HEK293 (cell line): ENCODE measurements at regions not wholly inside any gene's neighbourhood (a gene's known extent, or its start where the extent isn't known, plus 50 kb on each side); places are given as distances from the start of the nearest gene placed in this dataset.

Source experiments
- CTCF ChIA-PET: fragments of 350-600 bp; formaldehyde crosslinking; extraction: SDS; loops from one replicate; lab custom pipeline; 2021; ENCODE audit warnings: antibody characterized with exemption; lab: Yijun Ruan, JAX
- POLR2A ChIA-PET: fragments of 300-600 bp; formaldehyde crosslinking; extraction: SDS; loops from one replicate; lab custom pipeline; 2020; ENCODE audit warnings: antibody characterized with exemption, inconsistent platforms; lab: Yijun Ruan, JAX
- H3K27ac ChIP-seq: fragments of 200-500 bp; sonication (Bioruptor generic); 2 replicates; pipeline ENCODE4 v1.5.1; 2014; ENCODE audit warnings: low read depth, low read length, control low read depth, inconsistent platforms; ENCODE audit errors: extremely low read depth
- H3K36me3 ChIP-seq, 2 experiments: fragments of 200-500 bp in 1 of 2; sonication (Bioruptor generic) in 1 of 2; 1 replicate in 1 of 2; 2 replicates in 1 of 2; pipeline ENCODE4 v1.5.1; 2014 to 2017; ENCODE audit warnings: inconsistent platforms in 2 of 2, low read length in 2 of 2; ENCODE audit not compliant: control insufficient read depth in 2 of 2, insufficient read depth in 1 of 2
- H3K4me1 ChIP-seq: fragments of 200-500 bp; sonication (Bioruptor generic); 2 replicates; pipeline ENCODE4 v1.5.1; 2014; ENCODE audit warnings: mild to moderate bottlenecking, low read length, inconsistent platforms; ENCODE audit not compliant: control insufficient read depth, insufficient read depth
- H3K4me3 ChIP-seq: 2 replicates; pipeline ENCODE4 v1.5.1; 2011; ENCODE audit warnings: low read depth, mild to moderate bottlenecking, control low read depth, low read length, moderate library complexity
- H3K9me3 ChIP-seq: fragments of 200-500 bp; sonication (Bioruptor generic); 2 replicates; pipeline ENCODE4 v1.5.1; 2014; ENCODE audit warnings: low read depth, low read length, inconsistent platforms; ENCODE audit not compliant: control insufficient read depth, insufficient read depth
- GLIS2 ChIP-seq: fragments of 450-650 bp; formaldehyde crosslinking; IDR thresholded peaks from 2 replicates; pipeline ENCODE4 v1.5.1; 2016; ENCODE audit warnings: missing biosample characterization, missing genetic modification characterization
- RBAK ChIP-seq: fragments of 450-650 bp; formaldehyde crosslinking; IDR thresholded peaks from 2 replicates; pipeline ENCODE4 v1.5.1; 2016; ENCODE audit warnings: missing biosample characterization, missing genetic modification characterization
- SETDB1 ChIP-seq: IDR thresholded peaks from one replicate; pipeline ENCODE4 v1.6.1; 2017; ENCODE audit warnings: mild to moderate bottlenecking, low read length, moderate library complexity, mixed read lengths; ENCODE audit not compliant: insufficient read length
- ZIC2 ChIP-seq: fragments of 450-650 bp; formaldehyde crosslinking; IDR thresholded peaks from 2 replicates; pipeline ENCODE4 v1.5.1; 2016; ENCODE audit warnings: missing biosample characterization, missing genetic modification characterization
- ZNF132 ChIP-seq: fragments of 450-650 bp; formaldehyde crosslinking; IDR thresholded peaks from 2 replicates; pipeline ENCODE4 v1.5.1; 2017; ENCODE audit warnings: missing biosample characterization, missing genetic modification characterization, borderline replicate concordance
- ZNF146 ChIP-seq: fragments of 450-650 bp; formaldehyde crosslinking; IDR thresholded peaks from 2 replicates; pipeline ENCODE4 v1.5.1; 2016; ENCODE audit warnings: missing biosample characterization, missing genetic modification characterization
- ZNF214 ChIP-seq: fragments of 450-650 bp; formaldehyde crosslinking; IDR thresholded peaks from 2 replicates; pipeline ENCODE4 v1.5.1; 2017; ENCODE audit warnings: missing biosample characterization, mild to moderate bottlenecking, missing genetic modification characterization, borderline replicate concordance
- ZNF24 ChIP-seq: fragments of 450-650 bp; formaldehyde crosslinking; IDR thresholded peaks from 2 replicates; pipeline ENCODE4 v1.5.1; 2016; ENCODE audit warnings: missing biosample characterization, missing genetic modification characterization
- ZNF335 ChIP-seq: fragments of 450-650 bp; formaldehyde crosslinking; conservative IDR thresholded peaks from 2 replicates; pipeline ENCODE4 v1.5.1; 2016; ENCODE audit warnings: missing biosample characterization, missing genetic modification characterization
- ZNF426 ChIP-seq: fragments of 450-650 bp; formaldehyde crosslinking; IDR thresholded peaks from 2 replicates; pipeline ENCODE4 v1.5.1; 2017; ENCODE audit warnings: missing biosample characterization, missing genetic modification characterization, mild to moderate bottlenecking, inconsistent platforms, moderate library complexity
- ZNF664 ChIP-seq: fragments of 450-650 bp; formaldehyde crosslinking; IDR thresholded peaks from 2 replicates; pipeline ENCODE4 v1.5.1; 2016; ENCODE audit warnings: missing biosample characterization, missing genetic modification characterization
- ZNF843 ChIP-seq: fragments of 450-650 bp; formaldehyde crosslinking; IDR thresholded peaks from 2 replicates; pipeline ENCODE4 v1.5.1; 2016; ENCODE audit warnings: missing biosample characterization, missing genetic modification characterization
- TF ChIP-seq, protein P1 (sequence below): fragments of 450-650 bp; formaldehyde crosslinking; IDR thresholded peaks from 2 replicates; pipeline ENCODE4 v1.5.1; 2016; ENCODE audit warnings: missing biosample characterization, missing genetic modification characterization
- TF ChIP-seq, protein P2 (sequence below): fragments of 450-650 bp; formaldehyde crosslinking; IDR thresholded peaks from 2 replicates; pipeline ENCODE4 v1.5.1; 2017; ENCODE audit warnings: missing biosample characterization, missing genetic modification characterization

DNA sequence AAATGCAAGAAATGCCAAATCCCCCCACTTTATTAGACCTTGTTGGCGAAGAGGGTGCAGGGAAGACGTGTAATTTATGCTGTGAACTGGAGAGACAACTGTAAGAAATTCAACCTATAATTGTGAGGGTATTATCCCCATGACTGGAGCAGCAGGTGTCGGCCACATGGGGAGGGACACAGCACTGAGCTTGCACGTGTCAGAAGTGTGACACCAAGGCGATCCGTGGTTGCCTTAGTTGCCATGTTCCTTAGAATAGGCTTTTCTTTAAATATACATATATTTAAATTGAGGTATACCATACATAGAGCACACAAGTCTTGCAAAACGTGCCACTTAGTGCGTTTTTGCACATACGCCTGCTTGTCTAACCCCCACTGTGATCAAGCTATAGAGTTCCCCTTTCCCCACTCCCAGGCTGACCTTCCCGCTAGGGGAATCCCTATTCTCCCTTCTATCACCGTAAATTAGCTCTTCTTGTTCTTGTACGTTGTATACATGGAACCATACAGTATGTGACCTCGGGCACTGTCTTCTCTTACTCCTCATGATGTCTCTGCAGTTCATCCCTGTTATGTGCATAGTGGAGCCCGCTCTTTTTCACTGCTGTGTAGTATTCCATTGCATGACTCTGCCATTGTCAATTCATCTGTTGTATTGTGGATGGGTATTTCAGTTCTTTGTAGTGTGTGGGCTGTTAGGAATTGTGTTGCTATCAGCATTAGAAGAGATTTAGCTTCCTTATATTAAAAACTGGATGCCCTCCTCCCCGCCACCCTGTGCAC is 81.6 kb upstream of the PMEPA1 start:
- CTCF ChIA-PET, result no interaction called here
- Histone ChIP-seq H3K27ac (no peak overlapping the region), H3K4me3 (no peak overlapping the region), H3K9me3 (no peaks in the 10 kb centered on the region)
- POLR2A ChIA-PET, result no interaction called here
- TF ChIP-seq ZNF146 (tag by site-specific recombination) (peak; percentile 98), ZIC2 (tag by site-specific recombination) (0 out of 2 replicates have a peak, but pooled peaks have one; percentile 11), ZNF214 (tag by site-specific recombination) (no peak)
- TF ChIP-seq, all 188 proteins: peak for 2
- Histone ChIP-seq H3K36me3 (no peaks in the 10 kb centered on the region), H3K4me1 (no peaks in the 10 kb centered on the region)

- Histone ChIP-seq H3K4me3 (no peak overlapping the region), H3K36me3 (no peaks in the 10 kb centered on the region), H3K9me3 (no peaks in the 10 kb centered on the region), H3K4me1 (no peaks in the 10 kb centered on the region), H3K27ac (no peak overlapping the region)
- ChIA-PET CTCF (no interaction called here), POLR2A (no interaction called here)
- TF ChIP-seq ZNF426 (tag by site-specific recombination), result no peak
- TF ChIP-seq SETDB1, result no peak
- TF ChIP-seq ZNF843 (tag by site-specific recombination), result no peak
- TF ChIP-seq, protein P1, sequence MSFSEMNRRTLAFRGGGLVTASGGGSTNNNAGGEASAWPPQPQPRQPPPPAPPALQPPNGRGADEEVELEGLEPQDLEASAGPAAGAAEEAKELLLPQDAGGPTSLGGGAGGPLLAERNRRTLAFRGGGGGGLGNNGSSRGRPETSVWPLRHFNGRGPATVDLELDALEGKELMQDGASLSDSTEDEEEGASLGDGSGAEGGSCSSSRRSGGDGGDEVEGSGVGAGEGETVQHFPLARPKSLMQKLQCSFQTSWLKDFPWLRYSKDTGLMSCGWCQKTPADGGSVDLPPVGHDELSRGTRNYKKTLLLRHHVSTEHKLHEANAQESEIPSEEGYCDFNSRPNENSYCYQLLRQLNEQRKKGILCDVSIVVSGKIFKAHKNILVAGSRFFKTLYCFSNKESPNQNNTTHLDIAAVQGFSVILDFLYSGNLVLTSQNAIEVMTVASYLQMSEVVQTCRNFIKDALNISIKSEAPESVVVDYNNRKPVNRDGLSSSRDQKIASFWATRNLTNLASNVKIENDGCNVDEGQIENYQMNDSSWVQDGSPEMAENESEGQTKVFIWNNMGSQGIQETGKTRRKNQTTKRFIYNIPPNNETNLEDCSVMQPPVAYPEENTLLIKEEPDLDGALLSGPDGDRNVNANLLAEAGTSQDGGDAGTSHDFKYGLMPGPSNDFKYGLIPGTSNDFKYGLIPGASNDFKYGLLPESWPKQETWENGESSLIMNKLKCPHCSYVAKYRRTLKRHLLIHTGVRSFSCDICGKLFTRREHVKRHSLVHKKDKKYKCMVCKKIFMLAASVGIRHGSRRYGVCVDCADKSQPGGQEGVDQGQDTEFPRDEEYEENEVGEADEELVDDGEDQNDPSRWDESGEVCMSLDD, result no peak
- no peak for TF ChIP-seq ZNF24
- no peak for TF ChIP-seq ZNF335
- no peak for TF ChIP-seq RBAK (tag by site-specific recombination)
- TF ChIP-seq, protein P2, sequence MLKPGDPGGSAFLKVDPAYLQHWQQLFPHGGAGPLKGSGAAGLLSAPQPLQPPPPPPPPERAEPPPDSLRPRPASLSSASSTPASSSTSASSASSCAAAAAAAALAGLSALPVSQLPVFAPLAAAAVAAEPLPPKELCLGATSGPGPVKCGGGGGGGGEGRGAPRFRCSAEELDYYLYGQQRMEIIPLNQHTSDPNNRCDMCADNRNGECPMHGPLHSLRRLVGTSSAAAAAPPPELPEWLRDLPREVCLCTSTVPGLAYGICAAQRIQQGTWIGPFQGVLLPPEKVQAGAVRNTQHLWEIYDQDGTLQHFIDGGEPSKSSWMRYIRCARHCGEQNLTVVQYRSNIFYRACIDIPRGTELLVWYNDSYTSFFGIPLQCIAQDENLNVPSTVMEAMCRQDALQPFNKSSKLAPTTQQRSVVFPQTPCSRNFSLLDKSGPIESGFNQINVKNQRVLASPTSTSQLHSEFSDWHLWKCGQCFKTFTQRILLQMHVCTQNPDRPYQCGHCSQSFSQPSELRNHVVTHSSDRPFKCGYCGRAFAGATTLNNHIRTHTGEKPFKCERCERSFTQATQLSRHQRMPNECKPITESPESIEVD, result no peak
These were observed 80.4 kb upstream of the PMEPA1 start for GRCh38 chr20:57790176-57790575.

GRCh38 chr20:57788936-57789613 is 79.3 kb upstream of the PMEPA1 start:
- no peaks in the 10 kb centered on the region for H3K36me3 ChIP-seq
- CTCF ChIA-PET, result no interaction called here
- no peaks in the 10 kb centered on the region for H3K4me1 ChIP-seq
- no peak overlapping the region for H3K4me3 ChIP-seq
- no peaks in the 10 kb centered on the region for H3K9me3 ChIP-seq
- POLR2A ChIA-PET, result no interaction called here
- no peak for TF ChIP-seq ZNF664 (tag by site-specific recombination)
- no peak for TF ChIP-seq ZNF132 (tag by site-specific recombination)
- TF ChIP-seq GLIS2 (tag by site-specific recombination), result no peak
- H3K27ac ChIP-seq, result no peak overlapping the region
